WTC11 (cell line): ENCODE measurements at regions not wholly inside any gene's neighbourhood (a gene's known extent, or its start where the extent isn't known, plus 50 kb on each side); places are given as distances from the start of the nearest gene placed in this dataset.

ENCODE experiments used
- ATAC-seq: fragments of 200-7000 bp; cut with Tn5 transposase; 2 replicates; pipeline ENCODE4 v1.10.0; 2021; ENCODE audit warnings: mild to moderate bottlenecking, moderate library complexity
- CTCF ChIA-PET: fragments of 300-600 bp; sonication (Branson Sonifier 250); formaldehyde crosslinking; loops from one replicate; lab custom pipeline; 2021; ENCODE audit warnings: antibody characterized with exemption; lab: Charles Lee
- POLR2A ChIA-PET: fragments of 350-600 bp; sonication (Branson Sonifier 250); formaldehyde crosslinking; loops from one replicate; lab custom pipeline; 2021; ENCODE audit warnings: antibody characterized with exemption; lab: Charles Lee
- DNase-seq: peaks from one replicate; pipeline ENCODE4 v3.0.0; 2021; ENCODE audit warnings: low spot score
- H3K27ac Mint-ChIP-seq: 2 replicates; pipeline ENCODE4 v1.8.0; 2021; ENCODE audit warnings: mixed read lengths
- H3K27me3 Mint-ChIP-seq: 2 replicates; pipeline ENCODE4 v1.8.0; 2021; ENCODE audit warnings: low read depth, mild to moderate bottlenecking, moderate library complexity, mixed read lengths
- H3K36me3 Mint-ChIP-seq: 2 replicates; pipeline ENCODE4 v1.8.0; 2021; ENCODE audit warnings: mixed read lengths
- H3K4me1 Mint-ChIP-seq: 2 replicates; pipeline ENCODE4 v1.8.0; 2022; ENCODE audit warnings: mixed read lengths
- H3K4me3 Mint-ChIP-seq: 2 replicates; pipeline ENCODE4 v1.8.0; 2021; ENCODE audit warnings: mild to moderate bottlenecking, moderate library complexity, mixed read lengths
- H3K9me3 Mint-ChIP-seq: 2 replicates; pipeline ENCODE4 v1.8.0; 2021; ENCODE audit warnings: mixed read lengths
- ATF1 ChIP-seq: sonication (generic); formaldehyde crosslinking; IDR thresholded peaks from 2 replicates; pipeline ENCODE4 v1.8.1; 2023; ENCODE audit warnings: mild to moderate bottlenecking, moderate library complexity, missing genetic modification reagents
- CBFB ChIP-seq: sonication (generic); formaldehyde crosslinking; IDR thresholded peaks from 2 replicates; pipeline ENCODE4 v1.8.1; 2022; ENCODE audit warnings: mild to moderate bottlenecking, low read depth, missing genetic modification reagents
- EMX1 ChIP-seq: fragments of 250-450 bp; sonication (Bioruptor Pico); IDR thresholded peaks from 2 replicates; pipeline ENCODE4 v1.8.0; 2021; ENCODE audit warnings: mild to moderate bottlenecking
- ESRRA ChIP-seq: sonication (generic); formaldehyde crosslinking; IDR thresholded peaks from 2 replicates; pipeline ENCODE4 v1.8.1; 2022; ENCODE audit warnings: mild to moderate bottlenecking, missing genetic modification reagents, borderline replicate concordance
- FOXJ3 ChIP-seq: sonication (generic); formaldehyde crosslinking; IDR thresholded peaks from 2 replicates; pipeline ENCODE4 v1.9.0; 2021; ENCODE audit warnings: missing genetic modification reagents, mild to moderate bottlenecking, borderline replicate concordance
- GRHL2 ChIP-seq: fragments of 250-450 bp; sonication (Bioruptor Pico); IDR thresholded peaks from 2 replicates; pipeline ENCODE4 v1.8.0; 2022; ENCODE audit warnings: mild to moderate bottlenecking, moderate library complexity; ENCODE audit not compliant: insufficient replicate concordance, severe bottlenecking
- GTF2I ChIP-seq: fragments of 250-450 bp; sonication (Bioruptor Pico); conservative IDR thresholded peaks from 2 replicates; pipeline ENCODE4 v1.4.0; 2021; ENCODE audit warnings: mild to moderate bottlenecking
- IRF2 ChIP-seq: sonication (generic); formaldehyde crosslinking; IDR thresholded peaks from 2 replicates; pipeline ENCODE4 v1.8.0; 2022; ENCODE audit warnings: low read depth, missing genetic modification reagents, borderline replicate concordance
- JAZF1 ChIP-seq: fragments of 250-450 bp; sonication (Bioruptor Pico); IDR thresholded peaks from 2 replicates; pipeline ENCODE4 v1.9.0; 2021; ENCODE audit warnings: moderate library complexity, mild to moderate bottlenecking, inconsistent platforms
- KAT7 ChIP-seq: sonication (generic); formaldehyde crosslinking; IDR thresholded peaks from 2 replicates; pipeline ENCODE4 v1.8.1; 2023; ENCODE audit warnings: missing genetic modification reagents, mild to moderate bottlenecking, borderline replicate concordance
- SMAD3 ChIP-seq: sonication (generic); formaldehyde crosslinking; IDR thresholded peaks from 2 replicates; pipeline ENCODE4 v1.8.0; 2022; ENCODE audit warnings: missing genetic modification reagents, mild to moderate bottlenecking, borderline replicate concordance
- SMAD4 ChIP-seq: sonication (generic); formaldehyde crosslinking; IDR thresholded peaks from 2 replicates; pipeline ENCODE4 v1.8.0; 2022; ENCODE audit warnings: mild to moderate bottlenecking, missing genetic modification reagents
- TEAD4 ChIP-seq: sonication (generic); formaldehyde crosslinking; IDR thresholded peaks from 2 replicates; pipeline ENCODE4 v1.8.0; 2022; ENCODE audit warnings: mild to moderate bottlenecking, missing genetic modification reagents
- TP53 ChIP-seq: sonication (generic); formaldehyde crosslinking; IDR thresholded peaks from 2 replicates; pipeline ENCODE4 v1.8.1; 2023; ENCODE audit warnings: mild to moderate bottlenecking, missing genetic modification reagents
- ZNF317 ChIP-seq: sonication (generic); formaldehyde crosslinking; IDR thresholded peaks from 2 replicates; pipeline ENCODE4 v1.8.1; 2023; ENCODE audit warnings: low read depth, mild to moderate bottlenecking, moderate library complexity, missing genetic modification reagents, borderline replicate concordance
- ZNF396 ChIP-seq: fragments of 250-450 bp; sonication (Bioruptor Pico); IDR thresholded peaks from 2 replicates; pipeline ENCODE4 v1.8.0; 2021; ENCODE audit warnings: mild to moderate bottlenecking, moderate library complexity, borderline replicate concordance
- ZNF416 ChIP-seq: fragments of 250-450 bp; sonication (Bioruptor Pico); IDR thresholded peaks from 2 replicates; pipeline ENCODE4 v1.9.0; 2021; ENCODE audit warnings: mild to moderate bottlenecking, inconsistent platforms
- ZNF671 ChIP-seq: fragments of 250-450 bp; sonication (Bioruptor Pico); IDR thresholded peaks from 2 replicates; pipeline ENCODE4 v1.8.0; 2021; ENCODE audit warnings: mild to moderate bottlenecking
- TF ChIP-seq, protein P1 (sequence below): sonication (generic); formaldehyde crosslinking; IDR thresholded peaks from 2 replicates; pipeline ENCODE4 v1.8.0; 2022; ENCODE audit warnings: missing genetic modification reagents
- TF ChIP-seq, protein P2 (sequence below): fragments of 250-450 bp; sonication (Bioruptor Pico); IDR thresholded peaks from 2 replicates; pipeline ENCODE4 v1.9.0; 2021; ENCODE audit warnings: mild to moderate bottlenecking
- TF ChIP-seq, protein P3 (sequence below): fragments of 250-450 bp; sonication (Bioruptor Pico); IDR thresholded peaks from 2 replicates; pipeline ENCODE4 v2.1.2; 2022; ENCODE audit warnings: mild to moderate bottlenecking, moderate library complexity
- TF ChIP-seq, protein P4 (sequence below): fragments of 250-450 bp; sonication (Bioruptor Pico); IDR thresholded peaks from 2 replicates; pipeline ENCODE4 v1.9.0; 2021; ENCODE audit warnings: moderate library complexity, mild to moderate bottlenecking, inconsistent platforms, borderline replicate concordance
- TF ChIP-seq, protein P5 (sequence below): fragments of 200-600 bp; IDR thresholded peaks from 2 replicates; pipeline ENCODE4 v1.8.0; 2022; ENCODE audit warnings: antibody characterized with exemption
- TF ChIP-seq, protein P6 (sequence below): sonication (generic); formaldehyde crosslinking; IDR thresholded peaks from 2 replicates; pipeline ENCODE4 v1.8.1; 2023; ENCODE audit warnings: mild to moderate bottlenecking, moderate library complexity, missing genetic modification reagents
- TF ChIP-seq, protein P7 (sequence below): sonication (generic); formaldehyde crosslinking; IDR thresholded peaks from 2 replicates; pipeline ENCODE4 v1.8.1; 2023; ENCODE audit warnings: mild to moderate bottlenecking, missing genetic modification reagents

DNA sequence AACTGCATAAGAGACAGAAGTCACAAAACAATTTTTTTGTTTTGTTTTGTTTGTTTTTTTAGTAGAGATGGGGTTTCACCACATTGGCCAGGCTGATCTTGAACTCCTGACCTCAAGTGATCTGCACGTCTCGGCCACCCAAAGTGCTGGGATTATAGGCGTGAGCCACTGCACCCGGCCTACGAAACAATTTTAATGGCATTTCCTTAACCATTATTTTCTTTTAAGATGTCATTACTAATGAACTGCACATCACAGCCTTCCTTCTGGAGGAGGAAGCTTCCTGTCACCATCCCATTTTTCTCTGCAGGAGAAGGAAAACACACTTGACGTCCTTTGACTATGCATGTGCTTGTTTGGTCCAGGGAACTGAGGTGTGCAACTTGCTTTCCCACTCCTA lies 125.3 kb upstream of the AKIRIN2 start (continued):
- no peak for TF ChIP-seq GRHL2 (CRISPR knock-in tag)
- TF ChIP-seq EMX1 (CRISPR knock-in tag) = no peak
- TF ChIP-seq TP53 (CRISPR knock-in tag) = no peak
- TF ChIP-seq ESRRA = no peak
- TF ChIP-seq IRF2 = no peak
- TF ChIP-seq ATF1 (CRISPR knock-in tag) = no peak

DNA sequence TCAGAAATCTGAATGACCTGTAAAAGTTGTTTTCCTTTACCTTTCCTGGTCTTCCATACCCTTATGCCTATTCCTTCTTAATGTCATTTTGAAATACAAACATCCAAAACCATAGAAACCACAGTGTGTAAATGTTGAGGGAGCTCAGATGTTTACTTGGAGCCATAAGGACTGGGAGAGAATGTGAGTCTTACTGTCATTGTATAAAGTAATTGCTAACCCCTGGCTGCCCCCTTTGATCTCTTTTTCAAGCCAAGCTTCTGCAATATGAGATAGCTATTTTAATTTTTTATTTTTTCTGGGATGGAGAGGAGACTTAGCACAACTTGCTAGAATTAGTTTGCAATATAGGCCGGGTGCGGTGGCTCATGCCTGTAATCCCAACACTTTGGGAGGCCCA lies 124.4 kb upstream of the AKIRIN2 start:
- ATAC-seq (no peak), DNase-seq (no peak)
- ChIA-PET POLR2A (no interaction called here), CTCF (interaction anchor here (0.6 kb wide), 1 partner anchor 667 kb away, joined by 3 read pairs; no protein-coding TSS in a partner anchor)
- Mint-ChIP-seq H3K27ac (no peak overlapping the region), H3K4me3 (no peak overlapping the region), H3K36me3 (no peaks in the 10 kb centered on the region), H3K27me3 (no peaks in the 10 kb centered on the region; the same call in 1 of the 2 replicates), H3K9me3 (no peaks in the 10 kb centered on the region), H3K4me1 (no peaks in the 10 kb centered on the region)
- TF ChIP-seq, protein P1, sequence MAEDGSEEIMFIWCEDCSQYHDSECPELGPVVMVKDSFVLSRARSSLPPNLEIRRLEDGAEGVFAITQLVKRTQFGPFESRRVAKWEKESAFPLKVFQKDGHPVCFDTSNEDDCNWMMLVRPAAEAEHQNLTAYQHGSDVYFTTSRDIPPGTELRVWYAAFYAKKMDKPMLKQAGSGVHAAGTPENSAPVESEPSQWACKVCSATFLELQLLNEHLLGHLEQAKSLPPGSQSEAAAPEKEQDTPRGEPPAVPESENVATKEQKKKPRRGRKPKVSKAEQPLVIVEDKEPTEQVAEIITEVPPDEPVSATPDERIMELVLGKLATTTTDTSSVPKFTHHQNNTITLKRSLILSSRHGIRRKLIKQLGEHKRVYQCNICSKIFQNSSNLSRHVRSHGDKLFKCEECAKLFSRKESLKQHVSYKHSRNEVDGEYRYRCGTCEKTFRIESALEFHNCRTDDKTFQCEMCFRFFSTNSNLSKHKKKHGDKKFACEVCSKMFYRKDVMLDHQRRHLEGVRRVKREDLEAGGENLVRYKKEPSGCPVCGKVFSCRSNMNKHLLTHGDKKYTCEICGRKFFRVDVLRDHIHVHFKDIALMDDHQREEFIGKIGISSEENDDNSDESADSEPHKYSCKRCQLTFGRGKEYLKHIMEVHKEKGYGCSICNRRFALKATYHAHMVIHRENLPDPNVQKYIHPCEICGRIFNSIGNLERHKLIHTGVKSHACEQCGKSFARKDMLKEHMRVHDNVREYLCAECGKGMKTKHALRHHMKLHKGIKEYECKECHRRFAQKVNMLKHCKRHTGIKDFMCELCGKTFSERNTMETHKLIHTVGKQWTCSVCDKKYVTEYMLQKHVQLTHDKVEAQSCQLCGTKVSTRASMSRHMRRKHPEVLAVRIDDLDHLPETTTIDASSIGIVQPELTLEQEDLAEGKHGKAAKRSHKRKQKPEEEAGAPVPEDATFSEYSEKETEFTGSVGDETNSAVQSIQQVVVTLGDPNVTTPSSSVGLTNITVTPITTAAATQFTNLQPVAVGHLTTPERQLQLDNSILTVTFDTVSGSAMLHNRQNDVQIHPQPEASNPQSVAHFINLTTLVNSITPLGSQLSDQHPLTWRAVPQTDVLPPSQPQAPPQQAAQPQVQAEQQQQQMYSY (CRISPR knock-in tag) = no peak
- TF ChIP-seq ZNF317 (CRISPR knock-in tag) (no peak), JAZF1 (CRISPR knock-in tag) (no peak), CBFB (CRISPR knock-in tag) (no peak), FOXJ3 (no peak)
- TF ChIP-seq, protein P2, sequence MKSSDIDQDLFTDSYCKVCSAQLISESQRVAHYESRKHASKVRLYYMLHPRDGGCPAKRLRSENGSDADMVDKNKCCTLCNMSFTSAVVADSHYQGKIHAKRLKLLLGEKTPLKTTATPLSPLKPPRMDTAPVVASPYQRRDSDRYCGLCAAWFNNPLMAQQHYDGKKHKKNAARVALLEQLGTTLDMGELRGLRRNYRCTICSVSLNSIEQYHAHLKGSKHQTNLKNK (CRISPR knock-in tag) = no peak
- TF ChIP-seq, protein P3, sequence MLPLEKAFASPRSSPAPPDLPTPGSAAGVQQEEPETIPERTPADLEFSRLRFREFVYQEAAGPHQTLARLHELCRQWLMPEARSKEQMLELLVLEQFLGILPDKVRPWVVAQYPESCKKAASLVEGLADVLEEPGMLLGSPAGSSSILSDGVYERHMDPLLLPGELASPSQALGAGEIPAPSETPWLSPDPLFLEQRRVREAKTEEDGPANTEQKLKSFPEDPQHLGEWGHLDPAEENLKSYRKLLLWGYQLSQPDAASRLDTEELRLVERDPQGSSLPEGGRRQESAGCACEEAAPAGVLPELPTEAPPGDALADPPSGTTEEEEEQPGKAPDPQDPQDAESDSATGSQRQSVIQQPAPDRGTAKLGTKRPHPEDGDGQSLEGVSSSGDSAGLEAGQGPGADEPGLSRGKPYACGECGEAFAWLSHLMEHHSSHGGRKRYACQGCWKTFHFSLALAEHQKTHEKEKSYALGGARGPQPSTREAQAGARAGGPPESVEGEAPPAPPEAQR (CRISPR knock-in tag) = no peak
- TF ChIP-seq, protein P4, sequence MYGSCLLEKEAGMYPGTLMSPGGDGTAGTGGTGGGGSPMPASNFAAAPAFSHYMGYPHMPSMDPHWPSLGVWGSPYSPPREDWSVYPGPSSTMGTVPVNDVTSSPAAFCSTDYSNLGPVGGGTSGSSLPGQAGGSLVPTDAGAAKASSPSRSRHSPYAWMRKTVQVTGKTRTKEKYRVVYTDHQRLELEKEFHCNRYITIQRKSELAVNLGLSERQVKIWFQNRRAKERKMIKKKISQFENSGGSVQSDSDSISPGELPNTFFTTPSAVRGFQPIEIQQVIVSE (CRISPR knock-in tag) = no peak
- TF ChIP-seq, protein P5, sequence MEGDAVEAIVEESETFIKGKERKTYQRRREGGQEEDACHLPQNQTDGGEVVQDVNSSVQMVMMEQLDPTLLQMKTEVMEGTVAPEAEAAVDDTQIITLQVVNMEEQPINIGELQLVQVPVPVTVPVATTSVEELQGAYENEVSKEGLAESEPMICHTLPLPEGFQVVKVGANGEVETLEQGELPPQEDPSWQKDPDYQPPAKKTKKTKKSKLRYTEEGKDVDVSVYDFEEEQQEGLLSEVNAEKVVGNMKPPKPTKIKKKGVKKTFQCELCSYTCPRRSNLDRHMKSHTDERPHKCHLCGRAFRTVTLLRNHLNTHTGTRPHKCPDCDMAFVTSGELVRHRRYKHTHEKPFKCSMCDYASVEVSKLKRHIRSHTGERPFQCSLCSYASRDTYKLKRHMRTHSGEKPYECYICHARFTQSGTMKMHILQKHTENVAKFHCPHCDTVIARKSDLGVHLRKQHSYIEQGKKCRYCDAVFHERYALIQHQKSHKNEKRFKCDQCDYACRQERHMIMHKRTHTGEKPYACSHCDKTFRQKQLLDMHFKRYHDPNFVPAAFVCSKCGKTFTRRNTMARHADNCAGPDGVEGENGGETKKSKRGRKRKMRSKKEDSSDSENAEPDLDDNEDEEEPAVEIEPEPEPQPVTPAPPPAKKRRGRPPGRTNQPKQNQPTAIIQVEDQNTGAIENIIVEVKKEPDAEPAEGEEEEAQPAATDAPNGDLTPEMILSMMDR = no peak

DNA sequence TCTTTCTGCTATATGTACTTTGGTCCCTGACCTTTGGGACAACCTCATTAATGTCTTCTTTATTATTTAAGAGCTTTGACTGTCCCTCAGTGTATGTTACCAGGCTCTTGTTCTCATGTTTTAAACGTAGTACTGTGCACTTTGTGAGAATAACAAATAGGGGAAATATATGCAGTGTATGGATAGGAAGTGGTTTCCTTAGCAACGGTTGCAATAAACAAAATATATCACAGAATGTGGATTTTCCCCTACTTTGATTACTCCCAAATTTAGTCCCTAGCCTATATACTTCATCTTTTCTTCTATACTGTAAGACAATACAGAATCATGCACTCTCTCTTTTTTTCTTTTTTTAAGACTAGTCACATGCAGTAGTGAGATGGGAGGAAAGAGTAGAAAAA lies 123.8 kb upstream of the AKIRIN2 start:
- Mint-ChIP-seq H3K27me3 (no peaks in the 10 kb centered on the region; the same call in 1 of the 2 replicates), H3K4me1 (no peaks in the 10 kb centered on the region), H3K36me3 (no peaks in the 10 kb centered on the region), H3K9me3 (no peaks in the 10 kb centered on the region), H3K27ac (no peak overlapping the region), H3K4me3 (no peak overlapping the region)
- CTCF ChIA-PET = interaction anchor here (0.6 kb wide), 1 partner anchor 667 kb away, joined by 3 read pairs; no protein-coding TSS in a partner anchor
- POLR2A ChIA-PET = no interaction called here
- ATAC-seq = no peak
- DNase-seq = no peak
- no peak for TF ChIP-seq GTF2I (CRISPR knock-in tag)
- no peak for TF ChIP-seq ZNF396 (CRISPR knock-in tag)
- no peak for TF ChIP-seq TEAD4 (CRISPR knock-in tag)
- TF ChIP-seq, protein P6, sequence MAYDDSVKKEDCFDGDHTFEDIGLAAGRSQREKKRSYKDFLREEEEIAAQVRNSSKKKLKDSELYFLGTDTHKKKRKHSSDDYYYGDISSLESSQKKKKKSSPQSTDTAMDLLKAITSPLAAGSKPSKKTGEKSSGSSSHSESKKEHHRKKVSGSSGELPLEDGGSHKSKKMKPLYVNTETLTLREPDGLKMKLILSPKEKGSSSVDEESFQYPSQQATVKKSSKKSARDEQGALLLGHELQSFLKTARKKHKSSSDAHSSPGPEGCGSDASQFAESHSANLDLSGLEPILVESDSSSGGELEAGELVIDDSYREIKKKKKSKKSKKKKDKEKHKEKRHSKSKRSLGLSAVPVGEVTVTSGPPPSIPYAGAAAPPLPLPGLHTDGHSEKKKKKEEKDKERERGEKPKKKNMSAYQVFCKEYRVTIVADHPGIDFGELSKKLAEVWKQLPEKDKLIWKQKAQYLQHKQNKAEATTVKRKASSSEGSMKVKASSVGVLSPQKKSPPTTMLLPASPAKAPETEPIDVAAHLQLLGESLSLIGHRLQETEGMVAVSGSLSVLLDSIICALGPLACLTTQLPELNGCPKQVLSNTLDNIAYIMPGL (CRISPR knock-in tag) = no peak
- TF ChIP-seq ZNF671 = no peak
- TF ChIP-seq SMAD3 (CRISPR knock-in tag) = no peak
- no peak for TF ChIP-seq KAT7
- no peak for TF ChIP-seq SMAD4 (CRISPR knock-in tag)
- no peak for TF ChIP-seq ZNF416
- TF ChIP-seq, protein P7, sequence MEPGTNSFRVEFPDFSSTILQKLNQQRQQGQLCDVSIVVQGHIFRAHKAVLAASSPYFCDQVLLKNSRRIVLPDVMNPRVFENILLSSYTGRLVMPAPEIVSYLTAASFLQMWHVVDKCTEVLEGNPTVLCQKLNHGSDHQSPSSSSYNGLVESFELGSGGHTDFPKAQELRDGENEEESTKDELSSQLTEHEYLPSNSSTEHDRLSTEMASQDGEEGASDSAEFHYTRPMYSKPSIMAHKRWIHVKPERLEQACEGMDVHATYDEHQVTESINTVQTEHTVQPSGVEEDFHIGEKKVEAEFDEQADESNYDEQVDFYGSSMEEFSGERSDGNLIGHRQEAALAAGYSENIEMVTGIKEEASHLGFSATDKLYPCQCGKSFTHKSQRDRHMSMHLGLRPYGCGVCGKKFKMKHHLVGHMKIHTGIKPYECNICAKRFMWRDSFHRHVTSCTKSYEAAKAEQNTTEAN (CRISPR knock-in tag) = no peak
